H1 (cell line): ENCODE measurements at regions not wholly inside any gene's neighbourhood (a gene's known extent, or its start where the extent isn't known, plus 50 kb on each side); places are given as distances from the start of the nearest gene placed in this dataset.

Experiments
- CTCF ChIA-PET: fragments of 300-600 bp; sonication (Branson Sonifier 250); formaldehyde crosslinking; loops from one replicate; lab custom pipeline; 2021; ENCODE audit not compliant: partially characterized antibody; lab: Charles Lee
- POLR2A ChIA-PET: fragments of 300-600 bp; sonication (Branson Sonifier 250); formaldehyde crosslinking; loops from one replicate; lab custom pipeline; 2021; ENCODE audit warnings: inconsistent platforms; ENCODE audit not compliant: partially characterized antibody; lab: Charles Lee
- DNase-seq, 2 experiments: peaks; one replicate each; pipeline versions ENCODE4 v3.0.0 to v3.0.0-alpha.2; 2010 to 2022; ENCODE audit warnings: low spot score in 2 of 2, low read depth in 1 of 2, mixed read lengths in 1 of 2
- FAIRE-seq: peaks from 2 replicates; lab custom pipeline; 2011; peaks lifted over from hg19 to GRCh38; lab: Jason Lieb, UNC
- H2AFZ ChIP-seq: 2 replicates; pipeline ENCODE4 v1.8.1; 2012; ENCODE audit warnings: low read length, inconsistent platforms
- H2AK5ac ChIP-seq: 2 replicates; pipeline ENCODE4 v1.6.1; 2013; ENCODE audit warnings: low read depth, low read length
- H2BK120ac ChIP-seq: replicated peaks from 2 replicates; pipeline ENCODE3; 2013; ENCODE audit warnings: low read depth, low read length, inconsistent platforms
- H2BK12ac ChIP-seq: 2 replicates; pipeline ENCODE4 v1.6.1; 2013; ENCODE audit warnings: low read depth, low read length
- H2BK15ac ChIP-seq: 2 replicates; pipeline ENCODE4 v1.6.1; 2013; ENCODE audit warnings: low read length
- H2BK20ac ChIP-seq: 2 replicates; pipeline ENCODE4 v1.6.1; 2013; ENCODE audit warnings: low read length
- H2BK5ac ChIP-seq: 2 replicates; pipeline ENCODE4 v1.6.1; 2013; ENCODE audit warnings: low read depth, low read length
- H3K14ac ChIP-seq: 2 replicates; pipeline ENCODE4 v1.6.1; 2013; ENCODE audit warnings: inconsistent platforms; ENCODE audit not compliant: insufficient read length
- H3K18ac ChIP-seq: 2 replicates; pipeline ENCODE4 v1.6.1; 2013; ENCODE audit warnings: low read length; ENCODE audit errors: extremely low read depth
- H3K23ac ChIP-seq: 2 replicates; pipeline ENCODE4 v1.6.1; 2013; ENCODE audit warnings: inconsistent platforms; ENCODE audit not compliant: insufficient read length
- H3K23me2 ChIP-seq: 2 replicates; pipeline ENCODE4 v1.6.1; 2013; ENCODE audit warnings: low read depth, low read length
- H3K27ac ChIP-seq: 2 replicates; pipeline ENCODE4 v1.6.1; 2011; ENCODE audit warnings: low read depth, low read length, inconsistent platforms
- H3K27me3 ChIP-seq, 4 experiments: replicated peaks in 1 of 4; 1 replicate in 1 of 4; 2 replicates in 3 of 4; pipeline versions ENCODE4 v1.6.1 to v1.8.1; 2011 to 2013; ENCODE audit warnings: low read length in 3 of 4, mild to moderate bottlenecking in 3 of 4, inconsistent platforms in 2 of 4, mixed read lengths in 2 of 4, moderate library complexity in 1 of 4; ENCODE audit not compliant: control insufficient read depth in 3 of 4, insufficient read depth in 3 of 4; ENCODE audit errors: extremely low read depth in 1 of 4
- H3K36me3 ChIP-seq, 4 experiments: 2 replicates each; pipeline versions ENCODE4 v1.6.1 to v1.8.1; 2011 to 2013; ENCODE audit warnings: mild to moderate bottlenecking in 4 of 4, low read length in 3 of 4, moderate library complexity in 2 of 4, control low read depth in 1 of 4, inconsistent platforms in 1 of 4; ENCODE audit not compliant: insufficient read depth in 4 of 4, control insufficient read depth in 2 of 4
- H3K4ac ChIP-seq: replicated peaks from 2 replicates; pipeline ENCODE3; 2013; ENCODE audit warnings: low read length, low read depth, mixed read lengths, inconsistent platforms; ENCODE audit not compliant: insufficient read length
- H3K4me1 ChIP-seq, 4 experiments: replicated peaks in 1 of 4; 1 replicate in 1 of 4; 2 replicates in 3 of 4; pipeline versions ENCODE4 v1.6.1 to v1.8.1; 2011 to 2013; ENCODE audit warnings: low read length in 3 of 4, inconsistent platforms in 2 of 4, mixed read lengths in 1 of 4; ENCODE audit not compliant: insufficient read depth in 4 of 4, control insufficient read depth in 3 of 4
- H3K4me2 ChIP-seq, 2 experiments: 2 replicates each; pipeline versions ENCODE4 v1.6.1 to v1.8.1; 2011 to 2013; ENCODE audit warnings: low read depth in 2 of 2, low read length in 2 of 2, control low read depth in 1 of 2, inconsistent platforms in 1 of 2, mild to moderate bottlenecking in 1 of 2; ENCODE audit not compliant: insufficient read depth in 1 of 2
- H3K4me3 ChIP-seq, 4 experiments: fragments of 200-600, 300-600 bp in 1 of 4; sonication (generic), shearing (Covaris generic), sonication (Bioruptor Twin) in 1 of 4; 2 replicates each; pipeline versions ENCODE4 v1.5.1 to v1.8.1; 2011 to 2016; ENCODE audit warnings: low read length in 4 of 4, low read depth in 3 of 4, control low read depth in 2 of 4, inconsistent platforms in 2 of 4, mild to moderate bottlenecking in 2 of 4, mixed read lengths in 1 of 4, moderate library complexity in 1 of 4; ENCODE audit not compliant: insufficient read depth in 2 of 4; ENCODE audit errors: extremely low read depth in 1 of 4
- H3K56ac ChIP-seq: replicated peaks from 2 replicates; pipeline ENCODE3; 2013; ENCODE audit warnings: low read depth, mild to moderate bottlenecking, mixed read lengths, low read length, inconsistent platforms; ENCODE audit not compliant: insufficient read length
- H3K79me1 ChIP-seq: 2 replicates; pipeline ENCODE4 v1.6.1; 2013; ENCODE audit warnings: low read depth, low read length, control low read depth
- H3K79me2 ChIP-seq, 2 experiments: 2 replicates each; pipeline versions ENCODE4 v1.6.1 to v1.8.1; 2012 to 2013; ENCODE audit warnings: low read length in 2 of 2, mild to moderate bottlenecking in 2 of 2, inconsistent platforms in 1 of 2; ENCODE audit not compliant: insufficient read depth in 2 of 2, control insufficient read depth in 1 of 2
- H3K9ac ChIP-seq, 4 experiments: replicated peaks in 1 of 4; 1 replicate in 1 of 4; 2 replicates in 3 of 4; pipeline versions ENCODE4 v1.6.1 to v1.8.1; 2011 to 2013; ENCODE audit warnings: low read depth in 3 of 4, low read length in 3 of 4, control low read depth in 2 of 4, mild to moderate bottlenecking in 2 of 4, moderate library complexity in 2 of 4, inconsistent platforms in 1 of 4; ENCODE audit errors: extremely low read depth in 1 of 4
- H3K9me3 ChIP-seq, 2 experiments: 2 replicates each; pipeline versions ENCODE4 v1.6.1 to v1.8.1; 2012 to 2013; ENCODE audit warnings: mild to moderate bottlenecking in 2 of 2, moderate library complexity in 2 of 2, control low read depth in 1 of 2, inconsistent platforms in 1 of 2, low read depth in 1 of 2, low read length in 1 of 2, mixed read lengths in 1 of 2; ENCODE audit not compliant: insufficient read depth in 2 of 2
- H4K20me1 ChIP-seq, 2 experiments: replicated peaks in 1 of 2; 2 replicates each; pipeline versions ENCODE3 to v1.8.1; 2011 to 2013; ENCODE audit warnings: inconsistent platforms in 2 of 2, low read length in 2 of 2, mild to moderate bottlenecking in 1 of 2; ENCODE audit not compliant: insufficient read depth in 2 of 2, control insufficient read depth in 1 of 2
- H4K5ac ChIP-seq: 2 replicates; pipeline ENCODE4 v1.6.1; 2013; ENCODE audit warnings: low read length, low read depth, mixed read lengths, inconsistent platforms; ENCODE audit not compliant: insufficient read length
- H4K8ac ChIP-seq: 2 replicates; pipeline ENCODE4 v1.8.0; 2013; ENCODE audit warnings: mild to moderate bottlenecking, moderate library complexity, low read length, inconsistent platforms; ENCODE audit not compliant: insufficient read depth; ENCODE audit errors: extremely low read depth
- H4K91ac ChIP-seq: replicated peaks from 2 replicates; pipeline ENCODE3; 2013; ENCODE audit warnings: low read length, mixed read lengths, inconsistent platforms; ENCODE audit not compliant: insufficient read length
- ATF3 ChIP-seq: IDR thresholded peaks from 2 replicates; pipeline ENCODE4 v1.6.1; 2011; ENCODE audit warnings: low read depth, mild to moderate bottlenecking, low read length; ENCODE audit not compliant: insufficient read depth
- BRCA1 ChIP-seq: IDR thresholded peaks from 2 replicates; pipeline ENCODE4 v1.6.1; 2012; ENCODE audit warnings: low read depth, low read length, improper control_type of control experiment
- CTBP2 ChIP-seq: IDR thresholded peaks from 2 replicates; pipeline ENCODE4 v1.7.0; 2011; ENCODE audit warnings: borderline replicate concordance, mild to moderate bottlenecking, moderate library complexity, mixed read lengths, low read length; ENCODE audit not compliant: insufficient read depth, insufficient read length
- GTF2F1 ChIP-seq: IDR thresholded peaks from 2 replicates; pipeline ENCODE4 v1.6.1; 2012; ENCODE audit warnings: low read depth, low read length, improper control_type of control experiment, borderline replicate concordance
- HDAC2 ChIP-seq, 2 experiments: fragments of 300-600 bp in 1 of 2; sonication (generic) in 1 of 2; IDR thresholded peaks; 2 replicates each; pipeline ENCODE4 v1.6.1; 2011 to 2012; ENCODE audit warnings: low read depth in 2 of 2, low read length in 2 of 2, mild to moderate bottlenecking in 2 of 2, moderate library complexity in 2 of 2, borderline replicate concordance in 1 of 2, inconsistent platforms in 1 of 2
- NANOG ChIP-seq: IDR thresholded peaks from 2 replicates; pipeline ENCODE4 v1.6.1; 2011; ENCODE audit warnings: low read length, low read depth, mild to moderate bottlenecking, inconsistent platforms; ENCODE audit not compliant: insufficient read depth, poor library complexity, severe bottlenecking
- RNF2 ChIP-seq: fragments of 200-900, 300-1000 bp; sonication (generic); IDR thresholded peaks from 2 replicates; pipeline ENCODE4 v1.7.1; 2016; ENCODE audit warnings: borderline replicate concordance, low read depth, mild to moderate bottlenecking, antibody characterized with exemption, low read length; ENCODE audit not compliant: poor library complexity, severe bottlenecking; ENCODE audit errors: missing control alignments
- TBP ChIP-seq: IDR thresholded peaks from 2 replicates; pipeline ENCODE4 v1.6.1; 2011; ENCODE audit warnings: low read depth, low read length, improper control_type of control experiment
- TCF12 ChIP-seq: IDR thresholded peaks from 2 replicates; pipeline ENCODE4 v1.6.1; 2011; ENCODE audit warnings: low read depth, mild to moderate bottlenecking, low read length
- TEAD4 ChIP-seq: IDR thresholded peaks from 2 replicates; pipeline ENCODE4 v1.6.1; 2012; ENCODE audit warnings: low read depth, low read length, inconsistent platforms, mixed read lengths
- ZNF274 ChIP-seq: IDR thresholded peaks from 2 replicates; pipeline ENCODE4 v1.7.0; 2012; ENCODE audit warnings: low read length, borderline replicate concordance; ENCODE audit errors: extremely low read depth
- WGBS, 2 experiments: shearing (Covaris generic) in 1 of 2; methylation state at CpG; one replicate each; pipeline versions ENCODE4 v1.1.6 to v1.1.7; 2013 to 2015; ENCODE audit warnings: low lambda C conversion rate in 2 of 2, mixed read lengths in 2 of 2, inconsistent platforms in 1 of 2, low coverage in 1 of 2, missing lambda C conversion rate in 1 of 2; ENCODE audit not compliant: insufficient replicate concordance in 2 of 2, insufficient coverage in 1 of 2, insufficient read length in 1 of 2; ENCODE audit errors: extremely low coverage in 1 of 2, missing lambda C conversion rate in 1 of 2; 5-methylcytosine and 5-hydroxymethylcytosine counted together
- TF ChIP-seq, protein P1 (sequence below): IDR thresholded peaks from 2 replicates; pipeline ENCODE4 v1.6.1; 2011; ENCODE audit warnings: low read length, improper control_type of control experiment

DNA sequence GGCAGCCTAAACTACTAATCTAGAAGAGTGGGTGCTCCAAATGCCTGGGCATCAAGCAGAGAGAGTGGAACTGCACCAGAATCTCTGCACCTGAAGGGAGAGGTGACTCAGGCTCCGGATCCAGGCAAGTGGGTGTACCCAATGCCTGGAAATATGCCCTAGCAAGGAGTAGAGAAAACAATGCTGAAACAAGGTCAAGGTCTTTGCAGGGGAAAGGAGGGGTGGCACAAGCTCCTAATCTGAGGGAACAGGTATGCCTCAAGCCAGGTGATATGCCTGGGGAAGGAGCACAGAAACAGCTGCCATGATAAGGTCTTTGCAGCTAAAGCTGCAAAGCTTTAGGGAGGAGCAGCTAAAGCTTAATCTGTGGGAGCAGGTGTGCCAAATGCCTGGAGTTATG lies 136.0 kb upstream of the KITLG start:
- no peak overlapping the region for H3K4me3 ChIP-seq
- H3K79me1 ChIP-seq = no peaks in the 10 kb centered on the region
- no peak overlapping the region for H2BK15ac ChIP-seq
- CTCF ChIA-PET = no interaction called here
- POLR2A ChIA-PET = no interaction called here
- H3K23ac ChIP-seq = no peak overlapping the region
- DNase-seq (no peak), FAIRE-seq (no peak)
- no peak overlapping the region for H2BK12ac ChIP-seq
- no peak overlapping the region for H2AK5ac ChIP-seq
- no peak overlapping the region for H4K91ac ChIP-seq
- H3K36me3 ChIP-seq = no peaks in the 10 kb centered on the region
- no peak overlapping the region for H3K56ac ChIP-seq
- no peaks in the 10 kb centered on the region for H3K79me2 ChIP-seq
- H3K18ac ChIP-seq = no peak overlapping the region
- 93% methylated on average over 1 of the region's 1 CpG; no CpG with 5 or more reads in 1 of the 2 experiments for WGBS, 2 experiments
- no peaks in the 10 kb centered on the region for H3K23me2 ChIP-seq
- H2BK5ac ChIP-seq = peak overlapping the region; percentile 32; the same call in 1 of the 2 replicates
- no peak overlapping the region for H2BK120ac ChIP-seq
- H3K27ac ChIP-seq = no peak overlapping the region
- H3K4ac ChIP-seq = no peak overlapping the region
- no peaks in the 10 kb centered on the region for H3K27me3 ChIP-seq
- no peak overlapping the region for H2AFZ ChIP-seq
- no peaks in the 10 kb centered on the region; a peak in 1 of 4 replicates for H3K9me3 ChIP-seq
- no peaks in the 10 kb centered on the region for H3K4me1 ChIP-seq
- no peaks in the 10 kb centered on the region for H4K20me1 ChIP-seq
- no peak overlapping the region for H4K5ac ChIP-seq
- H3K14ac ChIP-seq = no peak overlapping the region
- no peak overlapping the region; the same call in 1 of the 2 replicates for H4K8ac ChIP-seq
- no peak overlapping the region for H3K4me2 ChIP-seq
- no peak overlapping the region for H3K9ac ChIP-seq
- H2BK20ac ChIP-seq = no peak overlapping the region
- TF ChIP-seq CTBP2 (no peak), ZNF274 (no peak), TBP (no peak), HDAC2 (IDR thresholded peaks at IDR 0.05; ENCODE audit: borderline replicate concordance in 1 of 2, low read depth in 2 of 2, low read length in 2 of 2) (no peak), NANOG (no peak), TCF12 (no peak), GTF2F1 (no peak), BRCA1 (no peak), TEAD4 (no peak), ATF3 (no peak), RNF2 (no peak)
- TF ChIP-seq, protein P1, sequence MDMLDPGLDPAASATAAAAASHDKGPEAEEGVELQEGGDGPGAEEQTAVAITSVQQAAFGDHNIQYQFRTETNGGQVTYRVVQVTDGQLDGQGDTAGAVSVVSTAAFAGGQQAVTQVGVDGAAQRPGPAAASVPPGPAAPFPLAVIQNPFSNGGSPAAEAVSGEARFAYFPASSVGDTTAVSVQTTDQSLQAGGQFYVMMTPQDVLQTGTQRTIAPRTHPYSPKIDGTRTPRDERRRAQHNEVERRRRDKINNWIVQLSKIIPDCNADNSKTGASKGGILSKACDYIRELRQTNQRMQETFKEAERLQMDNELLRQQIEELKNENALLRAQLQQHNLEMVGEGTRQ = no peak
